Renal cortex interstitium (tissue), 11 donors: ENCODE measurements at regions not wholly inside any gene's neighbourhood (a gene's known extent, or its start where the extent isn't known, plus 50 kb on each side); places are given as distances from the start of the nearest gene placed in this dataset.
"Not testable (repeated sequence)": the region's sequence is repeated elsewhere in the genome, so short reads cannot be mapped to it uniquely, and the experiment has no call there.

ENCODE experiments used
- DNase-seq, 11 donors: peaks; one replicate each; pipeline ENCODE4 v3.0.0-alpha.2; 2013; ENCODE audit warnings: low read depth in 9 of 11, low spot score in 4 of 11; ENCODE audit errors: extremely low read depth in 1 of 11

DNA sequence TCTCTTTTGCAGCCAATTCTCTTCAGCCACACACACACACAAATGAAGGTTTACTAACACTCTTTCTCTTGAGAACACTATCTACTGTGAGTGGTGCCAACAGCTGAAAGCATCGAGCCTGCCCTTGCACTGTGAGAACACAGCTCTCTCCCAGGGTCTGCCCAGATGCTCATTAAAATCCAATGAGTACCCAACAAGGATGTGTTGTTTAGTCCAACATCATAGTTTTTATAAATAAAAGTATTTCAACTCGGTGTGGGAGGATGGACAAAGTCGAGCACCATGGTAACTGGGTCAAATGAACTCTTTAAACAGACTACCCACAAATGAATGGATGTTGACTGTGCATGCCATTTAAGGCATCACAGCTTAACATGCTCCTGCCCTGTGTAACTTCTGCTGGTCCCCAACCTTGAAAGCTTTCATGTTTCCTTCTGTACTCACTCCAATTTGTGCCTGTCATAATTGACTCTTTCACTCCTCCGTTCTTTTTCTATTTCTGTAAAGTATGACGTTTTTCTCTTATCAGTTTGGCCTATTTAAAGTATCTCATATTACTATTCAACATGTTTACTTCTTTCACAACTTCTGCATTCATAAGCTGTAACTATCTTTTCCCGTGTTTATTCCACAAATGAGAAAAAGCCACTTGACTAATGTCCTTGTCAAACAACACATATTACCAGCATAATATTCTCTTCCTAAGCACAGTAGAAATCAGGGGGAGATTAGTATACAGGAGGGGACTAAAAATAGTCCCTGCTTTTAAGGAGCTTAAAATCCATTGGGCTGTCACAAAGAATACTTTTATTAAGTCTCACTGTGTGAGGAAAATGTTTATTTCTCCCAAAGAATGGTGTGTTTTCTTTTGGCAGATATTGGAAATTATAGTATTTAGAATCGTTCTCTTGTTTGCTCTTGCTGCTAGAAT is 215.4 kb downstream of the RFPL4B start:
- no peak for DNase-seq

- peak in 3 of 11 donors; percentile 1 to 26 (median 12) for DNase-seq
These were observed 216.2 kb downstream of the RFPL4B start for GRCh38 chr6:112563368-112563767.

DNA sequence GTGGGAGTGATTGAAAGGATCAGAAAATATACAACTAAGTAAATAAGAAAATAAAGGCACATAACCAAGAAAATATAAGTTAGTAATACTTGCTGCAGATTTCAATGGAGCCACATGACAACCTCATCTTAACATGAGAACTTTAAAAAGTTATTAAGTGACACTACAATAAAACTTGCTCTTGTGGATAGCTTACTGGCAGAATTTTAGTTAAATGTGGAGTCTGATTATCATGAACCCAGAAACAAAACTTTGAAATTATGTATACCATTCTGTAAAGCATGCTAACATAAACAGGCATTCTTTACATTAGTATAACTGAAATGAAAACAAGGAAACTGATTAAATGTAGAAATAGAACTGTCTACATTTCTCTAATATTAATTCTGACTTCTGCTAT is 220.9 kb downstream of the RFPL4B start:
- DNase-seq: no peak

DNA sequence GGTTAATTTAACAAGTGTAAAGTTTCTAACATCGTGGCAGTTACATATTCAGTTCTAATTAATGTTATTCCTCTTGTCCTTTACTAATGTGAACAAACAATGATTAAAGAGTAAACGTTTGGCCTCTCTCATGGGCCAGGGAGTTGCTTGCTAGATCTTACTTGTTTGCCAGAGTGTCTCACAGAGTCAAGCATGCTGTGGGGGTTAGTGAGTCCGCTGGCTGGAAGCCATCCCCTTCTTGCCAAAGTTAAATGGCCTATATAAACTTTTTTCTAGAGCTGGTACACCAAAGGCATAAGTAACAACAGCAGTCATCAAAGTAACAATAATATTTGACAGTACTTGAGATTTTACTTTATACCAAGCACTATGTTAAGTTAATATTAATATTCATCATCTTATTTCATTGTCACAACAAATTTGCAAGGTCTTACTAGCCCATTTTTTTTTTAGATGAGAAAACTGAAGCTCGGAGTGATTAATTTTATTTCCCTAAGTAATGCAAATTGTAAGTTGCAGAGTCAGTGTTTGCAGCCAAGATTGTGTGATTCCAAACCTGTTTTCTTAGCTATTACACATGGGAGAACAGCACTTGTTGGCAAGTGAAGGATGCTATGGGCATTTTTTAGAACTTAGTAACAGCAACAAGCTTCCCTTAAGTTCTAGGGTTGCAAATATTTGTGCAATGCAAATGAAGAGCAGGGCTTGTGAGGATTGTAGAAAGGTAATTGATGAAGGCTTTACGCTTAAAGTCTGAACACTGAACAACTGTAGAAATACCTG is 224.5 kb downstream of the RFPL4B start:
- no peak for DNase-seq

DNA sequence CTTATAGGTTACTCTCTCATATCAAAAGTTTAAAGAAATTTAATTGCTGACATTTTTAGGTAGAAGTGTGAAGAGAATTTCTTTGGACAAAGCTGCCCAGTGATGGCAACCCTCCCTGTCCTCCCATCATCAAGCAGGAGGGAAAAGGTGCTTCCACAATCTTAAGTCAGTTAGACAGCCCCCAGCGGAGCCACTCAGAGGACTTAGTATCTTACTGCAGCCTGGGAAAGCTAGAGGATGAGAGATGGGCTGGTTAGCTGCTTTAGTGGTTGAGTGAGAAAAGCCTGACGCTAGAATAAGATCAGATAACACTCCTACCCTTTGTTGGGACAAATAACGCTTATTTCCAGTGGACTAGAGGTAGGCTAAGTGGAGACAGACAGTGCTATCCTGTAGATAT is 227.1 kb downstream of the RFPL4B start:
- no peak for DNase-seq

DNA sequence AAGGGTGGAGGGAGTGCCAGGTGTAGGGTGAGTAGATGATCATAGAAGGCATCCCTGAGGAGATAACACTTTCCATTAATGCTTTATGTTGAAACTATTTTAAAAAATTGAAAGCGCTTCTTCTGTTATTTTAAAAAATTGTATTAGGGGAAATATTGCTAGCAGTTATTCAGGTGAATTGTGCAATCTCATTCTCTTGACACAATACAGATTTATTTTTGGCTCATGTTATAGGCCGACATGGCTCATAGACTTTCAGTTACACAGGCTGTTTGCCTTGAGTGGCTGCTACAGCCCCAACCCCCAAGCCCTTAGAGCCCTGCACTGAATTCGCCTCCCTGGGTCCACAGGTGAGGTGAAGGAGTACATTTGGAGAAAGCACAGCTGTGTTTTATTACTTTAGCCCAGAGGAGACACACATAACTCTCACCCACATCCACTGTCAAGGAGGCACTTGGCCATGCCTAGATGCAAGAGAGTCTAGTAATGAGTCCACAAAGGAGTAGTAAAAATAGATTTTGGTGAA is 228.2 kb downstream of the RFPL4B start:
- no peak for DNase-seq

DNA sequence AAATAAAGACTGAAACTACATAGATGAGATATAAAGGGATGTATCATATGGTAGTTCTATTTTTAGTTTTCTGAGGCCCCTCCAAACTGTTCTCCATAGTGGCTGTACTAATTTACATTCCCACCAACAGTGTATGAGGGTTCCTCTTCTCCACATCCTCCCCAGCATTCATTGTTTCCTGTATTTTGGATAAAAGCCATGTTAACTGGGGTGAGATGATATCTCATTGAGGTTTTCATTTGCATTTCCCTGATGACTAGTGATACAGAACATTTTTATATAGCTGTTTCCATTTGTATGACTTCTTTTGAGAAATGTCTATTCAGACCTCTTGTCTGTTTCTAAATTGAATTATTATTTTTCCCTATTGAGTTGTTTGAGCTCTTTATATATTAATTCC is 229.3 kb downstream of the RFPL4B start:
- DNase-seq: no peak

- DNase-seq: no peak
These were observed 232.5 kb downstream of the RFPL4B start for GRCh38 chr6:112579601-112580000.

DNA sequence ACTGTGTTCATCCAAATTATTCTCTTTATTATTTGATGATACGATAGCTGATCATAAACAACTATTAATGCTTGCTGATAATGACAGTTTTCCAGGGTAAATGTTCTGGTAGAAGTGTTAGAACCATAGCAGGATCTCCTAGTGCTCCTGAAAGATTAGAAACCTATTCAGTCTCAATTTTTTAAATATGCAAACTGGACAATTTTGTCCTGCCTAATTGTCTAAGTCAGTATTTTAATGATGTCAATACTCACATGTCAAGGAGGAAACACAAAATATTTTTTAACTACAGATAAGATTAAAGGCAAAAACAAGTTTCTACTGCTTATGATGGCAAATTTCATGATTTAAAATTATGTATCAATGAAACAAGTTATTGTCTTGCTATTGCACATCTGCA is 233.9 kb downstream of the RFPL4B start:
- no peak for DNase-seq

GRCh38 chr6:112590326-112590725 is 243.2 kb downstream of the RFPL4B start:
- DNase-seq: no peak

- DNase-seq: no peak
These were observed 244.2 kb downstream of the RFPL4B start for GRCh38 chr6:112591329-112591728.

- DNase-seq: no peak
These were observed 245.0 kb downstream of the RFPL4B start for GRCh38 chr6:112592159-112592558.

- peak in 2 of 11 donors; percentile 11 to 18 for DNase-seq
These were observed 247.9 kb downstream of the RFPL4B start for GRCh38 chr6:112594886-112595594.

- no peak for DNase-seq
These were observed 248.7 kb downstream of the RFPL4B start for GRCh38 chr6:112595841-112596240.

DNA sequence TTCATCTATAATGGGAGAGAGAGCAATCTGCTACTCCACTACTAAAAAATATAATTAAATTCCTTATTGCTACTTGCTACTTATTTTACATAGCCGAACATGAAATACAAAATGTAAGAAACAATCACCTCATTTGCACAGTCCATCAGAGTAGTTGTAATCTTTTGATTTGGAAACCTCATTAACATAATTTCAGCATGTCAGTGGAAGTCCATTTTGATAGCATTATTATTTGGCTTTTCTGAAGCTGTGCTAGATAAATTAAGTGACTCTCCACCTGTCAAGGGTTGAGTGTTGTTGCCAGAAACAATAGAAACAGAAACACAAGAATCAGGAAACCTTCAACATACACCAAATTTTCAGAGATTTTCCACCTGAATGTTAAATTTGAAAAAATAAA is 250.0 kb downstream of the RFPL4B start:
- no peak for DNase-seq

DNA sequence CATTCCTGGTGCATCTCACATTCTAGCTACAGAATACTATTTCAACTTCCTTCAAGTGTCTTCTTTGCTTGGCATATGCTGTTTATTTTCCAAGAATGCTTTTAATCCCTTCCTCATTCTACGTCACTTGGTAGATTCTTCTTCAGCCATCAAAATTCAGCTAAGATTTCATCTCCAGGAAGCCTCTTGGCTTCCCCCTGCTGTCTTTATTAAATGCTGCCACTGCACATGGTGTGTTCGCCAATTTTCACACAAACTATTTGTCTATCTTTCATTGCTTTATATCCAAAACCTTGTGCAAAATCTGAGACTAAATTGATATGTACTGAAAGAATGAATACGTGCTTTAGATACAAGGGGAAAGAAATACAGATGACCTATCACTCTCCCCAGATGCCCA is 253.0 kb downstream of the RFPL4B start:
- DNase-seq: no peak

GRCh38 chr6:112603726-112604125 is 256.6 kb downstream of the RFPL4B start:
- DNase-seq: no peak

GRCh38 chr6:112606656-112607435 is 259.7 kb downstream of the RFPL4B start:
- DNase-seq: peak in 1 of 11 donors; percentile 22

- not testable (repeated sequence) for DNase-seq
These were observed 261.8 kb downstream of the RFPL4B start for GRCh38 chr6:112608925-112609324.
